A549 (cell line): ENCODE measurements at regions not wholly inside any gene's neighbourhood (a gene's known extent, or its start where the extent isn't known, plus 50 kb on each side); places are given as distances from the start of the nearest gene placed in this dataset.

Experiments used
- ATAC-seq, 2 experiments: fragments of 200-7000 bp in 1 of 2; fragments of >200 bp in 1 of 2; cut with Nextera tagmentation in 1 of 2; cut with Tn5 transposase in 1 of 2; 3 replicates each; pipeline versions ENCODE4 v1.8.0 to v1.9.1; 2018 to 2020; ENCODE audit warnings: mild to moderate bottlenecking in 1 of 2, moderate library complexity in 1 of 2
- CTCF ChIA-PET: fragments of 300-600 bp; sonication (Branson Sonifier 250); formaldehyde crosslinking; extraction: SDS; loops from one replicate; lab custom pipeline; 2021; ENCODE audit warnings: antibody characterized with exemption, inconsistent platforms; lab: Yijun Ruan, JAX
- POLR2A ChIA-PET: fragments of 350-600 bp; formaldehyde crosslinking; extraction: SDS; loops from one replicate; lab custom pipeline; 2021; ENCODE audit warnings: antibody characterized with exemption, inconsistent platforms; lab: Yijun Ruan, JAX
- DNase-seq, 2 experiments: peaks; one replicate each; pipeline versions ENCODE4 v3.0.0 to v3.0.0-alpha.2; 2011 to 2016; ENCODE audit warnings: low read depth in 1 of 2, low spot score in 1 of 2
- FAIRE-seq: peaks from 2 replicates; lab custom pipeline; 2011; peaks lifted over from hg19 to GRCh38; lab: Jason Lieb, UNC
- H3K27ac ChIP-seq, 2 experiments: fragments of >200 bp; sonication (Bioruptor Twin); formaldehyde crosslinking; 3 replicates each; pipeline ENCODE4 v1.5.1; 2016 to 2017
- H3K4me1 ChIP-seq: fragments of >200 bp; sonication (Bioruptor Twin); formaldehyde crosslinking; 3 replicates; pipeline ENCODE4 v1.6.1; 2016
- H3K4me2 ChIP-seq: fragments of >200 bp; sonication (Bioruptor Twin); formaldehyde crosslinking; 3 replicates; pipeline ENCODE4 v1.6.1; 2016
- H3K4me3 ChIP-seq: fragments of >200 bp; sonication (Bioruptor Twin); formaldehyde crosslinking; 3 replicates; pipeline ENCODE4 v1.5.1; 2016
- H3K9me3 ChIP-seq: fragments of >200 bp; sonication (Bioruptor Twin); formaldehyde crosslinking; 3 replicates; pipeline ENCODE4 v1.6.1; 2016
- CBX2 ChIP-seq: fragments of 200-600 bp; sonication (generic); IDR thresholded peaks from 2 replicates; pipeline ENCODE4 v1.6.1; 2016; ENCODE audit warnings: low read depth, mild to moderate bottlenecking, borderline replicate concordance
- CEBPB ChIP-seq, 2 experiments: fragments of >200 bp in 1 of 2; sonication (Bioruptor Twin) in 1 of 2; formaldehyde crosslinking in 1 of 2; IDR thresholded peaks; 2 replicates each; pipeline ENCODE4 v1.6.1; 2012 to 2016
- CHD2 ChIP-seq: fragments of 150-350 bp; IDR thresholded peaks from 2 replicates; pipeline ENCODE4 v1.6.1; 2014; ENCODE audit warnings: low read length; ENCODE audit not compliant: partially characterized antibody
- EP300 ChIP-seq, 2 experiments: fragments of >200 bp; sonication (Bioruptor Twin); formaldehyde crosslinking; IDR thresholded peaks; 2 replicates in 1 of 2; 3 replicates in 1 of 2; pipeline ENCODE4 v1.6.1; 2016 to 2017
- FOSB ChIP-seq: fragments of 250-450 bp; sonication (Bioruptor Pico); IDR thresholded peaks from 2 replicates; pipeline ENCODE4 v1.5.0; 2020; ENCODE audit warnings: mild to moderate bottlenecking, moderate library complexity
- GATA3 ChIP-seq: IDR thresholded peaks from 2 replicates; pipeline ENCODE4 v1.6.1; 2012; ENCODE audit warnings: borderline replicate concordance
- HOXA7 ChIP-seq: fragments of 250-450 bp; sonication (Bioruptor Pico); IDR thresholded peaks from 2 replicates; pipeline ENCODE4 v1.5.0; 2020; ENCODE audit warnings: mild to moderate bottlenecking, moderate library complexity
- HOXB5 ChIP-seq: fragments of 250-450 bp; sonication (Bioruptor Pico); IDR thresholded peaks from 2 replicates; pipeline ENCODE4 v1.5.0; 2020; ENCODE audit warnings: mild to moderate bottlenecking, moderate library complexity
- KDM1A ChIP-seq: fragments of 200-600 bp; sonication (generic); IDR thresholded peaks from 2 replicates; pipeline ENCODE4 v1.6.1; 2016; ENCODE audit warnings: low read depth, mild to moderate bottlenecking
- KDM5A ChIP-seq: fragments of 200-600 bp; sonication (generic); IDR thresholded peaks from 2 replicates; pipeline ENCODE4 v1.6.1; 2016; ENCODE audit warnings: antibody characterized with exemption, mild to moderate bottlenecking
- MAZ ChIP-seq: fragments of 150-350 bp; IDR thresholded peaks from 2 replicates; pipeline ENCODE4 v1.6.1; 2014; ENCODE audit warnings: antibody characterized with exemption, low read depth, low read length, borderline replicate concordance
- NFE2L2 ChIP-seq: fragments of 150-350 bp; conservative IDR thresholded peaks from 2 replicates; pipeline ENCODE4 v1.6.1; 2014; ENCODE audit warnings: low read length
- POLR2AphosphoS2 ChIP-seq: conservative IDR thresholded peaks from 2 replicates; pipeline ENCODE4 v1.6.1; 2012; ENCODE audit warnings: low read length, improper control_type of control experiment, inconsistent platforms
- RARB ChIP-seq: fragments of 250-450 bp; sonication (Bioruptor Pico); IDR thresholded peaks from 2 replicates; pipeline ENCODE4 v1.8.0; 2021; ENCODE audit warnings: mild to moderate bottlenecking, moderate library complexity
- SREBF2 ChIP-seq: fragments of 450-650 bp; IDR thresholded peaks from 2 replicates; pipeline ENCODE4 v1.6.1; 2014; ENCODE audit warnings: mild to moderate bottlenecking, moderate library complexity
- TP53 ChIP-seq: fragments of 250-450 bp; sonication (Bioruptor Pico); IDR thresholded peaks from 2 replicates; pipeline ENCODE4 v1.5.0; 2021; ENCODE audit warnings: mild to moderate bottlenecking, moderate library complexity
- ZC3H11A ChIP-seq: fragments of 450-650 bp; IDR thresholded peaks from 2 replicates; pipeline ENCODE4 v1.6.1; 2014; ENCODE audit warnings: antibody characterized with exemption, mild to moderate bottlenecking
- ZFP36 ChIP-seq: fragments of 450-650 bp; IDR thresholded peaks from 2 replicates; pipeline ENCODE4 v1.6.1; 2014; ENCODE audit warnings: borderline replicate concordance; ENCODE audit not compliant: partially characterized antibody
- ZSCAN20 ChIP-seq: fragments of 250-450 bp; sonication (Bioruptor Pico); IDR thresholded peaks from 2 replicates; pipeline ENCODE4 v1.8.0; 2022; ENCODE audit warnings: mild to moderate bottlenecking, moderate library complexity
- WGBS: methylation state at CpG from one replicate; pipeline ENCODE4 v1.1.6; 2017; ENCODE audit errors: missing lambda C conversion rate; 5-methylcytosine and 5-hydroxymethylcytosine counted together
- TF ChIP-seq, protein P1 (sequence below): fragments of >200 bp; sonication (Bioruptor Twin); formaldehyde crosslinking; IDR thresholded peaks from 3 replicates; pipeline ENCODE4 v1.5.1; 2016
- TF ChIP-seq, protein P2 (sequence below): fragments of 200-600 bp; sonication (generic); IDR thresholded peaks from 2 replicates; pipeline ENCODE4 v1.6.1; 2016; ENCODE audit warnings: antibody characterized with exemption, mild to moderate bottlenecking, moderate library complexity
- TF ChIP-seq, protein P3 (sequence below): IDR thresholded peaks from 2 replicates; pipeline ENCODE4 v1.6.1; 2012
- TF ChIP-seq, protein P4 (sequence below): fragments of 450-650 bp; IDR thresholded peaks from 2 replicates; pipeline ENCODE4 v1.6.1; 2014; ENCODE audit warnings: antibody characterized with exemption
- TF ChIP-seq, protein P5 (sequence below): fragments of >200 bp; sonication (Bioruptor Twin); formaldehyde crosslinking; IDR thresholded peaks from 2 replicates; pipeline ENCODE4 v1.6.1; 2016

DNA sequence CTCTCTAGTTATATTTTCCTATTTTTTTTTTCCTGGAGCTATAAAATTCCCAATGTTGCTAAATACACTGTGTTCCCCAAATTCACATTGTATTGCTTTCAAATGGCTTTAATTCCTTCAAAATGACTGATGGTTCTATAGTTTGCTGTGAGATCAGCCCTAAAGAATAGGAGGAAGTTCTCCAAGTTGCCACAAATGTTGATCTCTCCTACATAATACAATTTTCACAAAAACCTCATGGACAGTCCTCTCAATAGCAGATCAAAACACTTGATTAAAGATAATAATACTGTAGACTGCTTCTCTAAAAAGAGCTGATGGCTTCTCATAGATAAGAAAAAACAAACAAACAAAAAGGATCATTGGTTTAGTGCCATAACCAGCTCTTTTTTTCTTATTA, 97.8 kb upstream of the CAV2 start:
- CTCF ChIA-PET = no interaction called here
- Histone ChIP-seq H3K4me1 (peaks cover 37% of the 10 kb centered on the region), H3K4me3 (no peak overlapping the region), H3K9me3 (peaks cover 9% of the 10 kb centered on the region; the same call in 2 of the 3 replicates), H3K27ac (no peak overlapping the region), H3K4me2 (no peak overlapping the region)
- DNase-seq (no peak), FAIRE-seq (no peak), ATAC-seq (no peak)
- TF ChIP-seq CBX2 (no peak), TP53 (CRISPR knock-in tag) (no peak), CEBPB (IDR thresholded peaks at IDR 0.05) (no peak), FOSB (no peak), EP300 (IDR thresholded peaks at IDR 0.05) (no peak), RARB (CRISPR knock-in tag) (no peak), ZC3H11A (no peak), ZFP36 (no peak), ZSCAN20 (no peak), CHD2 (no peak), MAZ (no peak), HOXB5 (CRISPR knock-in tag) (no peak), KDM1A (no peak), HOXA7 (no peak), SREBF2 (no peak)
- TF ChIP-seq, protein P1, sequence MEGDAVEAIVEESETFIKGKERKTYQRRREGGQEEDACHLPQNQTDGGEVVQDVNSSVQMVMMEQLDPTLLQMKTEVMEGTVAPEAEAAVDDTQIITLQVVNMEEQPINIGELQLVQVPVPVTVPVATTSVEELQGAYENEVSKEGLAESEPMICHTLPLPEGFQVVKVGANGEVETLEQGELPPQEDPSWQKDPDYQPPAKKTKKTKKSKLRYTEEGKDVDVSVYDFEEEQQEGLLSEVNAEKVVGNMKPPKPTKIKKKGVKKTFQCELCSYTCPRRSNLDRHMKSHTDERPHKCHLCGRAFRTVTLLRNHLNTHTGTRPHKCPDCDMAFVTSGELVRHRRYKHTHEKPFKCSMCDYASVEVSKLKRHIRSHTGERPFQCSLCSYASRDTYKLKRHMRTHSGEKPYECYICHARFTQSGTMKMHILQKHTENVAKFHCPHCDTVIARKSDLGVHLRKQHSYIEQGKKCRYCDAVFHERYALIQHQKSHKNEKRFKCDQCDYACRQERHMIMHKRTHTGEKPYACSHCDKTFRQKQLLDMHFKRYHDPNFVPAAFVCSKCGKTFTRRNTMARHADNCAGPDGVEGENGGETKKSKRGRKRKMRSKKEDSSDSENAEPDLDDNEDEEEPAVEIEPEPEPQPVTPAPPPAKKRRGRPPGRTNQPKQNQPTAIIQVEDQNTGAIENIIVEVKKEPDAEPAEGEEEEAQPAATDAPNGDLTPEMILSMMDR = no peak
- TF ChIP-seq, protein P2, sequence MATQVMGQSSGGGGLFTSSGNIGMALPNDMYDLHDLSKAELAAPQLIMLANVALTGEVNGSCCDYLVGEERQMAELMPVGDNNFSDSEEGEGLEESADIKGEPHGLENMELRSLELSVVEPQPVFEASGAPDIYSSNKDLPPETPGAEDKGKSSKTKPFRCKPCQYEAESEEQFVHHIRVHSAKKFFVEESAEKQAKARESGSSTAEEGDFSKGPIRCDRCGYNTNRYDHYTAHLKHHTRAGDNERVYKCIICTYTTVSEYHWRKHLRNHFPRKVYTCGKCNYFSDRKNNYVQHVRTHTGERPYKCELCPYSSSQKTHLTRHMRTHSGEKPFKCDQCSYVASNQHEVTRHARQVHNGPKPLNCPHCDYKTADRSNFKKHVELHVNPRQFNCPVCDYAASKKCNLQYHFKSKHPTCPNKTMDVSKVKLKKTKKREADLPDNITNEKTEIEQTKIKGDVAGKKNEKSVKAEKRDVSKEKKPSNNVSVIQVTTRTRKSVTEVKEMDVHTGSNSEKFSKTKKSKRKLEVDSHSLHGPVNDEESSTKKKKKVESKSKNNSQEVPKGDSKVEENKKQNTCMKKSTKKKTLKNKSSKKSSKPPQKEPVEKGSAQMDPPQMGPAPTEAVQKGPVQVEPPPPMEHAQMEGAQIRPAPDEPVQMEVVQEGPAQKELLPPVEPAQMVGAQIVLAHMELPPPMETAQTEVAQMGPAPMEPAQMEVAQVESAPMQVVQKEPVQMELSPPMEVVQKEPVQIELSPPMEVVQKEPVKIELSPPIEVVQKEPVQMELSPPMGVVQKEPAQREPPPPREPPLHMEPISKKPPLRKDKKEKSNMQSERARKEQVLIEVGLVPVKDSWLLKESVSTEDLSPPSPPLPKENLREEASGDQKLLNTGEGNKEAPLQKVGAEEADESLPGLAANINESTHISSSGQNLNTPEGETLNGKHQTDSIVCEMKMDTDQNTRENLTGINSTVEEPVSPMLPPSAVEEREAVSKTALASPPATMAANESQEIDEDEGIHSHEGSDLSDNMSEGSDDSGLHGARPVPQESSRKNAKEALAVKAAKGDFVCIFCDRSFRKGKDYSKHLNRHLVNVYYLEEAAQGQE = no peak
- TF ChIP-seq, protein P3, sequence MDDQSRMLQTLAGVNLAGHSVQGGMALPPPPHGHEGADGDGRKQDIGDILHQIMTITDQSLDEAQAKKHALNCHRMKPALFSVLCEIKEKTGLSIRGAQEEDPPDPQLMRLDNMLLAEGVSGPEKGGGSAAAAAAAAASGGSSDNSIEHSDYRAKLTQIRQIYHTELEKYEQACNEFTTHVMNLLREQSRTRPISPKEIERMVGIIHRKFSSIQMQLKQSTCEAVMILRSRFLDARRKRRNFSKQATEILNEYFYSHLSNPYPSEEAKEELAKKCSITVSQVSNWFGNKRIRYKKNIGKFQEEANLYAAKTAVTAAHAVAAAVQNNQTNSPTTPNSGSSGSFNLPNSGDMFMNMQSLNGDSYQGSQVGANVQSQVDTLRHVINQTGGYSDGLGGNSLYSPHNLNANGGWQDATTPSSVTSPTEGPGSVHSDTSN = no peak
- POLR2A ChIA-PET = interaction anchor here (1.0 kb wide), 1 partner anchor 142 kb away, joined by 3 read pairs; no protein-coding TSS in a partner anchor

DNA sequence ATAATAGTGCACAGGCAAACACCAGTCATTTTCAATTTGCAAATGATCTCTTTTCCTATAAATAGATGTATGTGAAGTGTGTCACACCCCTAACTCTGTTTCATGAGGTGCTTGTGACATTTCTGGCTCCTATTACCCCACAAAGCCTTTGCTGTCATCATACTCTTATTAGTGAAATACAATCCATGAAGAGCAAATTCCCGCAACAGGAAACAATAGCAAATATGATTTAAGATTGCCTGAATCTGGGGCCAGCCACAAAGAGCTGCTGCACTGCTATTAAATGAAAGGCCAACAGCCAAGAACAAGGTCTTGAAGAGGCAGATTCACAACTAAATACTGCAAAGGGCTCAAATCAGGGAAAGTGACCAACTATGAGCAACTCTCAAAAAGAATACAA, 96.3 kb upstream of the CAV2 start:
- peak overlapping the region in 1 of 2 experiments; percentile 27; a peak in 2 of 6 replicates for H3K27ac ChIP-seq
- H3K4me2 ChIP-seq = no peak overlapping the region
- ChIA-PET POLR2A (no interaction called here), CTCF (interaction anchor here (1.1 kb wide), 1 partner anchor 144 kb away, joined by 3 read pairs; no protein-coding TSS in a partner anchor)
- H3K4me1 ChIP-seq = peaks cover 51% of the 10 kb centered on the region
- ATAC-seq = no peak
- H3K4me3 ChIP-seq = no peak overlapping the region
- H3K9me3 ChIP-seq = peaks cover 2% of the 10 kb centered on the region; the same call in 2 of the 3 replicates
- no peak for DNase-seq
- FAIRE-seq = no peak
- WGBS = 82% methylated on average over 1 of the region's 1 CpG
- TF ChIP-seq CHD2 = no peak
- no peak for TF ChIP-seq KDM5A
- TF ChIP-seq GATA3 = no peak
- no peak for TF ChIP-seq NFE2L2
- TF ChIP-seq, protein P4, sequence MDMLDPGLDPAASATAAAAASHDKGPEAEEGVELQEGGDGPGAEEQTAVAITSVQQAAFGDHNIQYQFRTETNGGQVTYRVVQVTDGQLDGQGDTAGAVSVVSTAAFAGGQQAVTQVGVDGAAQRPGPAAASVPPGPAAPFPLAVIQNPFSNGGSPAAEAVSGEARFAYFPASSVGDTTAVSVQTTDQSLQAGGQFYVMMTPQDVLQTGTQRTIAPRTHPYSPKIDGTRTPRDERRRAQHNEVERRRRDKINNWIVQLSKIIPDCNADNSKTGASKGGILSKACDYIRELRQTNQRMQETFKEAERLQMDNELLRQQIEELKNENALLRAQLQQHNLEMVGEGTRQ = no peak
- TF ChIP-seq, protein P5, sequence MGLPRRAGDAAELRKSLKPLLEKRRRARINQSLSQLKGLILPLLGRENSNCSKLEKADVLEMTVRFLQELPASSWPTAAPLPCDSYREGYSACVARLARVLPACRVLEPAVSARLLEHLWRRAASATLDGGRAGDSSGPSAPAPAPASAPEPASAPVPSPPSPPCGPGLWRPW = no peak
- TF ChIP-seq CEBPB (IDR thresholded peaks at IDR 0.05) = no peak
- TF ChIP-seq POLR2AphosphoS2 = no peak
- TF ChIP-seq MAZ = no peak
